ENCODE measurements at regions not wholly inside any gene's neighbourhood (a gene's known extent, or its start where the extent isn't known, plus 50 kb on each side); places are given as distances from the start of the nearest gene placed in this dataset.

DNA sequence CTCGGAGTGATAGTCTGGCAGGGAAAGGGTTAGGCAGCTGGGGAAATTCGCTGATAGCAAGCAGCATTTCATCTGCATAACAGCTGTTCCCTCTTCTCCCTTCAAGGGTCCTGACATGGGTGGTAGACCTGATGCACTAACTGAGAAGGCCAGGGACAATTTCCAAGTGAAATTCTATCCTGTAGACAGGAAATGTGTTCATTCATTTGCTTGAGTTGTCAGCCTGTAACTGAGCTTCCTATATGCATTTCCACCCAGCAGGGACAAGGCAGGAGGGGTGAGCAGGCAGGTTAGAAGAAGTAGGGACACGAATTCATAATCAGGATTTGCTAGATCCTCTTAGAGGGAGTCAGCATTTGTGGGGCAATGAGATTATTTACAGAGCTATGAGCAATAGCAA is 154.3 kb upstream of the NCAM1 start:
- ATAC-seq (peak; percentile 60), DNase-seq (ENCODE audit: low spot score) (no peak)
- H3K4me1 Mint-ChIP-seq, result peaks cover 25% of the 10 kb centered on the region
- peaks cover 27% of the 10 kb centered on the region for H3K9me3 Mint-ChIP-seq
- ChIA-PET CTCF (interaction anchor here (0.7 to 1.2 kb wide), 6 partner anchors 9 to 527 kb away, joined by 3 to 6 read pairs (median 4); no protein-coding TSS in a partner anchor), POLR2A (no interaction called here)
- peaks cover 9% of the 10 kb centered on the region for H3K27me3 Mint-ChIP-seq (ENCODE audit: low read depth)
- H3K36me3 Mint-ChIP-seq, result 0 out of 2 replicates have a peak, but pooled peaks cover 3% of the 10 kb centered on the region
- H3K4me3 Mint-ChIP-seq, result no peak overlapping the region
- H3K27ac Mint-ChIP-seq, result no peak overlapping the region; the same call in 1 of the 2 replicates
- TF ChIP-seq SMAD4 (CRISPR knock-in tag; IDR thresholded peaks at IDR 0.05), result no peak
- TF ChIP-seq GTF2I (CRISPR knock-in tag; conservative IDR thresholded peaks at IDR 0.05), result no peak
- no peak for TF ChIP-seq FOXK1 (CRISPR knock-in tag; IDR thresholded peaks at IDR 0.05)
- no peak for TF ChIP-seq JUN (CRISPR knock-in tag; IDR thresholded peaks at IDR 0.05)

DNA sequence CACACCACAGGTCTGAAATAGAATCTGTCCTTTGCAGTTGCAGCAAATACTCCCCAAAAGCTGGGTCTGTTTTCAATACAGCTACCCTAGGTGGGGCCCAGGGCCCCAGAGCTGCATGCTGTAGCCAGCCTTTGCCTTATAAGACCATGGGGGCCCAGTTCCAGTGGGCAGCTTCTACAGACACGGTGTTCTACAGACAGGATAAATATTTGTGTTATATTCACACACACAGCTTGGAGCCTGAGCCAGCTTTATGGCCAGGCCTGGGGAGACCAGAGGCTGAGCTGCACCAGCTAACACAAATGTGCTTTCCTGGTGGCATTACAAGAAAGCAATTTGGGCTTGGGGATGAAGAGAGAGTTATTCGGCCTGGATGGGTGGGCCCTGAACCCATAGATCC is 151.8 kb upstream of the NCAM1 start:
- no peak for DNase-seq (ENCODE audit: low spot score)
- Mint-ChIP-seq H3K9me3 (peaks cover 30% of the 10 kb centered on the region), H3K4me3 (no peak overlapping the region), H3K27me3 (ENCODE audit: low read depth) (peaks cover 11% of the 10 kb centered on the region), H3K4me1 (peaks cover 25% of the 10 kb centered on the region), H3K27ac (no peak overlapping the region), H3K36me3 (no peaks in the 10 kb centered on the region)
- no peak for ATAC-seq
- no peak for TF ChIP-seq CREB1 (CRISPR knock-in tag; IDR thresholded peaks at IDR 0.05)
- TF ChIP-seq, protein P1, sequence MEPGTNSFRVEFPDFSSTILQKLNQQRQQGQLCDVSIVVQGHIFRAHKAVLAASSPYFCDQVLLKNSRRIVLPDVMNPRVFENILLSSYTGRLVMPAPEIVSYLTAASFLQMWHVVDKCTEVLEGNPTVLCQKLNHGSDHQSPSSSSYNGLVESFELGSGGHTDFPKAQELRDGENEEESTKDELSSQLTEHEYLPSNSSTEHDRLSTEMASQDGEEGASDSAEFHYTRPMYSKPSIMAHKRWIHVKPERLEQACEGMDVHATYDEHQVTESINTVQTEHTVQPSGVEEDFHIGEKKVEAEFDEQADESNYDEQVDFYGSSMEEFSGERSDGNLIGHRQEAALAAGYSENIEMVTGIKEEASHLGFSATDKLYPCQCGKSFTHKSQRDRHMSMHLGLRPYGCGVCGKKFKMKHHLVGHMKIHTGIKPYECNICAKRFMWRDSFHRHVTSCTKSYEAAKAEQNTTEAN (CRISPR knock-in tag; IDR thresholded peaks at IDR 0.05), result no peak
- TF ChIP-seq, protein P2, sequence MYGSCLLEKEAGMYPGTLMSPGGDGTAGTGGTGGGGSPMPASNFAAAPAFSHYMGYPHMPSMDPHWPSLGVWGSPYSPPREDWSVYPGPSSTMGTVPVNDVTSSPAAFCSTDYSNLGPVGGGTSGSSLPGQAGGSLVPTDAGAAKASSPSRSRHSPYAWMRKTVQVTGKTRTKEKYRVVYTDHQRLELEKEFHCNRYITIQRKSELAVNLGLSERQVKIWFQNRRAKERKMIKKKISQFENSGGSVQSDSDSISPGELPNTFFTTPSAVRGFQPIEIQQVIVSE (CRISPR knock-in tag; IDR thresholded peaks at IDR 0.05; ENCODE audit: borderline replicate concordance), result no peak
- POLR2A ChIA-PET, result no interaction called here
- CTCF ChIA-PET, result interaction anchor here (0.6 kb wide), 1 partner anchor 15 kb away, joined by 4 read pairs; no protein-coding TSS in a partner anchor

DNA sequence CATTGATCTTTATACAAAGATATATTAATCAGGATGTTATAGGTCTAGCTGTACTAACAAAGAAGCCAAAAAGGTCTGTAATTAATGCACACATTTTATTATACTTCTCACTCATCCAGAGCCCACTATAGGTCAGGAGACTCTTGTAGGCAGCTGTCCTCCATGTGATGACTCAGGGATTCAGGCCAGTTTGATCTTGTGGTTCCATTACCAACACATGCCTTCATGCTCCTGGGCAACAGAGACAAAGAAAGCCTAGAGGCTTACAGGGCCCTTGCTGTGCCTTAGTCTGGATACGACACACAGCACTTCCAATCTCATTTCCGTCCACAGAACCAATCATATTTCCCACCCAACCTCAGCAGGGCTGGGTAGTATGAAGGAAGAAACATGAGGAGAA is 150.3 kb upstream of the NCAM1 start:
- Mint-ChIP-seq H3K4me3 (no peak overlapping the region), H3K27ac (no peak overlapping the region), H3K36me3 (no peaks in the 10 kb centered on the region), H3K9me3 (peaks cover 32% of the 10 kb centered on the region), H3K27me3 (ENCODE audit: low read depth) (peaks cover 11% of the 10 kb centered on the region; the same call in 1 of the 2 replicates), H3K4me1 (peaks cover 23% of the 10 kb centered on the region)
- ATAC-seq (no peak), DNase-seq (ENCODE audit: low spot score) (no peak)
- ChIA-PET CTCF (no interaction called here), POLR2A (no interaction called here)
- TF ChIP-seq CREM (CRISPR knock-in tag; IDR thresholded peaks at IDR 0.05) (no peak), NFYB (CRISPR knock-in tag; conservative IDR thresholded peaks at IDR 0.05; ENCODE audit: low read depth) (no peak), FOXJ3 (CRISPR knock-in tag; IDR thresholded peaks at IDR 0.05; ENCODE audit: borderline replicate concordance) (no peak), FOXP1 (CRISPR knock-in tag; IDR thresholded peaks at IDR 0.05; ENCODE audit: borderline replicate concordance) (no peak), ZNF232 (CRISPR knock-in tag; IDR thresholded peaks at IDR 0.05) (no peak), ZNF138 (CRISPR knock-in tag; conservative IDR thresholded peaks at IDR 0.05) (no peak), ZNF263 (CRISPR knock-in tag; IDR thresholded peaks at IDR 0.05; ENCODE audit: low read depth) (no peak), CBFB (CRISPR knock-in tag; IDR thresholded peaks at IDR 0.05; ENCODE audit: low read depth) (no peak), EMX1 (CRISPR knock-in tag; IDR thresholded peaks at IDR 0.05) (no peak)
- TF ChIP-seq, protein P3, sequence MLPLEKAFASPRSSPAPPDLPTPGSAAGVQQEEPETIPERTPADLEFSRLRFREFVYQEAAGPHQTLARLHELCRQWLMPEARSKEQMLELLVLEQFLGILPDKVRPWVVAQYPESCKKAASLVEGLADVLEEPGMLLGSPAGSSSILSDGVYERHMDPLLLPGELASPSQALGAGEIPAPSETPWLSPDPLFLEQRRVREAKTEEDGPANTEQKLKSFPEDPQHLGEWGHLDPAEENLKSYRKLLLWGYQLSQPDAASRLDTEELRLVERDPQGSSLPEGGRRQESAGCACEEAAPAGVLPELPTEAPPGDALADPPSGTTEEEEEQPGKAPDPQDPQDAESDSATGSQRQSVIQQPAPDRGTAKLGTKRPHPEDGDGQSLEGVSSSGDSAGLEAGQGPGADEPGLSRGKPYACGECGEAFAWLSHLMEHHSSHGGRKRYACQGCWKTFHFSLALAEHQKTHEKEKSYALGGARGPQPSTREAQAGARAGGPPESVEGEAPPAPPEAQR (CRISPR knock-in tag; IDR thresholded peaks at IDR 0.05), result no peak
- TF ChIP-seq, protein P4, sequence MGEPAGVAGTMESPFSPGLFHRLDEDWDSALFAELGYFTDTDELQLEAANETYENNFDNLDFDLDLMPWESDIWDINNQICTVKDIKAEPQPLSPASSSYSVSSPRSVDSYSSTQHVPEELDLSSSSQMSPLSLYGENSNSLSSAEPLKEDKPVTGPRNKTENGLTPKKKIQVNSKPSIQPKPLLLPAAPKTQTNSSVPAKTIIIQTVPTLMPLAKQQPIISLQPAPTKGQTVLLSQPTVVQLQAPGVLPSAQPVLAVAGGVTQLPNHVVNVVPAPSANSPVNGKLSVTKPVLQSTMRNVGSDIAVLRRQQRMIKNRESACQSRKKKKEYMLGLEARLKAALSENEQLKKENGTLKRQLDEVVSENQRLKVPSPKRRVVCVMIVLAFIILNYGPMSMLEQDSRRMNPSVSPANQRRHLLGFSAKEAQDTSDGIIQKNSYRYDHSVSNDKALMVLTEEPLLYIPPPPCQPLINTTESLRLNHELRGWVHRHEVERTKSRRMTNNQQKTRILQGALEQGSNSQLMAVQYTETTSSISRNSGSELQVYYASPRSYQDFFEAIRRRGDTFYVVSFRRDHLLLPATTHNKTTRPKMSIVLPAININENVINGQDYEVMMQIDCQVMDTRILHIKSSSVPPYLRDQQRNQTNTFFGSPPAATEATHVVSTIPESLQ (CRISPR knock-in tag; IDR thresholded peaks at IDR 0.05), result no peak
- TF ChIP-seq, protein P5, sequence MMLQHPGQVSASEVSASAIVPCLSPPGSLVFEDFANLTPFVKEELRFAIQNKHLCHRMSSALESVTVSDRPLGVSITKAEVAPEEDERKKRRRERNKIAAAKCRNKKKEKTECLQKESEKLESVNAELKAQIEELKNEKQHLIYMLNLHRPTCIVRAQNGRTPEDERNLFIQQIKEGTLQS (CRISPR knock-in tag; conservative IDR thresholded peaks at IDR 0.05), result no peak
- TF ChIP-seq, protein P6, sequence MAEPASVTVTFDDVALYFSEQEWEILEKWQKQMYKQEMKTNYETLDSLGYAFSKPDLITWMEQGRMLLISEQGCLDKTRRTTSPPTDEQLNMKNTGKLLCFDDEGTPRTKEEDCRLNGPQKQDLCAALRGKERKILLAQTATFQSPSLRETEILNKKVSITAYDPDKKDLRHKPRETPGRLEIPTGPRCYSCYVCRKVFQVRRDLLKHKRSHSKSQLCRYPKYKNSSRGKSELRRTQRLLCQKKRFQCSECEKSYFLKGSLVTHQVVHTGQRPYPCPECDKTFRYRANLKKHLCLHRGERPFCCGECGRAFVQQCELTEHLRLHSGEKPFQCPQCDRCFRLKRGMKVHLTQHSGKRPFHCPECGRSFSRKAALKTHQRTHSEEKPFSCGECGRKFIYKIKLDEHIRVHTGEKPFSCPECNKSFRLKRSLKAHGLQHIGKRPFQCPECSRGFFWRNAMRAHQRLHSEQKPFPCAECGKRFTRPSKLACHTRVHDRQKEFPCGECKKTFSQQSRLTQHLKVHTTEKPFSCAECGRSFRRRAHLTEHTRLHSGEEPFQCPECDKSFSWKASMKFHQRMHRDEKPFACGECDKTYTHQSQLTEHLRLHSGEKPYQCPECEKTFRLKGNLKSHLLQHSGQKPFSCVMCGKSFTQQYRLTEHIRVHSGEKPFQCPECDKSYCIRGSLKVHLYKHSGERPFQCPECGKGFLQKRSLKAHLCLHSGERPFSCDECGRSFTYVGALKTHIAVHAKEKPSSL (CRISPR knock-in tag; conservative IDR thresholded peaks at IDR 0.05), result no peak
- TF ChIP-seq, protein P7, sequence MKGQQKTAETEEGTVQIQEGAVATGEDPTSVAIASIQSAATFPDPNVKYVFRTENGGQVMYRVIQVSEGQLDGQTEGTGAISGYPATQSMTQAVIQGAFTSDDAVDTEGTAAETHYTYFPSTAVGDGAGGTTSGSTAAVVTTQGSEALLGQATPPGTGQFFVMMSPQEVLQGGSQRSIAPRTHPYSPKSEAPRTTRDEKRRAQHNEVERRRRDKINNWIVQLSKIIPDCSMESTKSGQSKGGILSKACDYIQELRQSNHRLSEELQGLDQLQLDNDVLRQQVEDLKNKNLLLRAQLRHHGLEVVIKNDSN (CRISPR knock-in tag; IDR thresholded peaks at IDR 0.05), result no peak
- TF ChIP-seq, protein P8, sequence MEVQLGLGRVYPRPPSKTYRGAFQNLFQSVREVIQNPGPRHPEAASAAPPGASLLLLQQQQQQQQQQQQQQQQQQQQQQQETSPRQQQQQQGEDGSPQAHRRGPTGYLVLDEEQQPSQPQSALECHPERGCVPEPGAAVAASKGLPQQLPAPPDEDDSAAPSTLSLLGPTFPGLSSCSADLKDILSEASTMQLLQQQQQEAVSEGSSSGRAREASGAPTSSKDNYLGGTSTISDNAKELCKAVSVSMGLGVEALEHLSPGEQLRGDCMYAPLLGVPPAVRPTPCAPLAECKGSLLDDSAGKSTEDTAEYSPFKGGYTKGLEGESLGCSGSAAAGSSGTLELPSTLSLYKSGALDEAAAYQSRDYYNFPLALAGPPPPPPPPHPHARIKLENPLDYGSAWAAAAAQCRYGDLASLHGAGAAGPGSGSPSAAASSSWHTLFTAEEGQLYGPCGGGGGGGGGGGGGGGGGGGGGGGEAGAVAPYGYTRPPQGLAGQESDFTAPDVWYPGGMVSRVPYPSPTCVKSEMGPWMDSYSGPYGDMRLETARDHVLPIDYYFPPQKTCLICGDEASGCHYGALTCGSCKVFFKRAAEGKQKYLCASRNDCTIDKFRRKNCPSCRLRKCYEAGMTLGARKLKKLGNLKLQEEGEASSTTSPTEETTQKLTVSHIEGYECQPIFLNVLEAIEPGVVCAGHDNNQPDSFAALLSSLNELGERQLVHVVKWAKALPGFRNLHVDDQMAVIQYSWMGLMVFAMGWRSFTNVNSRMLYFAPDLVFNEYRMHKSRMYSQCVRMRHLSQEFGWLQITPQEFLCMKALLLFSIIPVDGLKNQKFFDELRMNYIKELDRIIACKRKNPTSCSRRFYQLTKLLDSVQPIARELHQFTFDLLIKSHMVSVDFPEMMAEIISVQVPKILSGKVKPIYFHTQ (CRISPR knock-in tag; IDR thresholded peaks at IDR 0.05), result no peak

Data from WTC11 (cell line).